GM23338 (cell line): ENCODE measurements at regions not wholly inside any gene's neighbourhood (a gene's known extent, or its start where the extent isn't known, plus 50 kb on each side); places are given as distances from the start of the nearest gene placed in this dataset.

Source experiments
- ATAC-seq: fragments of 200-7000 bp; cut with Tn5 transposase; 3 replicates; pipeline ENCODE4 v1.9.1; 2020
- DNase-seq: peaks from one replicate; pipeline ENCODE4 v3.0.0-alpha.2; 2015; ENCODE audit warnings: low spot score
- H2AFZ ChIP-seq: fragments of 200-600 bp; sonication (generic); 2 replicates; pipeline ENCODE4 v1.8.0; 2016; ENCODE audit warnings: antibody characterized with exemption, mild to moderate bottlenecking, moderate library complexity
- H3F3A ChIP-seq: fragments of 200-600 bp; sonication (generic); replicated peaks from 2 replicates; pipeline ENCODE4 v1.8.0; 2017; ENCODE audit warnings: antibody characterized with exemption, mixed run types, low read depth
- H3K27ac ChIP-seq: fragments of 200-600 bp; sonication (generic); 2 replicates; pipeline ENCODE4 v1.6.1; 2016; ENCODE audit warnings: low read depth
- H3K27me3 ChIP-seq: fragments of 200-600 bp; sonication (generic); 2 replicates; pipeline ENCODE4 v1.8.0; 2016; ENCODE audit warnings: mild to moderate bottlenecking, mixed run types, moderate library complexity; ENCODE audit not compliant: insufficient read depth
- H3K36me3 ChIP-seq: fragments of 200-600 bp; sonication (generic); 2 replicates; pipeline ENCODE4 v1.8.0; 2016; ENCODE audit warnings: mild to moderate bottlenecking; ENCODE audit not compliant: insufficient read depth
- H3K4me1 ChIP-seq: fragments of 200-600 bp; sonication (generic); 2 replicates; pipeline ENCODE4 v1.8.0; 2016; ENCODE audit warnings: mild to moderate bottlenecking, moderate library complexity; ENCODE audit not compliant: insufficient read depth
- H3K4me2 ChIP-seq: fragments of 200-600 bp; sonication (generic); 2 replicates; pipeline ENCODE4 v1.7.1; 2017; ENCODE audit warnings: mixed run types
- H3K4me3 ChIP-seq: fragments of 200-600 bp; sonication (generic); 2 replicates; pipeline ENCODE4 v1.6.1; 2016; ENCODE audit warnings: mixed run types
- H3K79me2 ChIP-seq: fragments of 200-600 bp; sonication (generic); replicated peaks from 2 replicates; pipeline ENCODE4 v1.8.0; 2017; ENCODE audit warnings: mild to moderate bottlenecking; ENCODE audit not compliant: insufficient read depth
- H3K9me2 ChIP-seq: fragments of 200-600 bp; sonication (generic); 2 replicates; pipeline ENCODE4 v1.8.0; 2017; ENCODE audit not compliant: insufficient read depth
- H4K20me1 ChIP-seq: fragments of 200-600 bp; sonication (generic); replicated peaks from 2 replicates; pipeline ENCODE4 v1.8.0; 2017; ENCODE audit warnings: mild to moderate bottlenecking; ENCODE audit not compliant: insufficient read depth
- H3K27ac Mint-ChIP-seq: 2 replicates; pipeline ENCODE4 v1.8.0; 2020; ENCODE audit warnings: inconsistent platforms, mild to moderate bottlenecking, moderate library complexity, mixed read lengths
- H3K27me3 Mint-ChIP-seq: 3 replicates; pipeline ENCODE4 v1.8.0; 2022; ENCODE audit warnings: low read depth, mild to moderate bottlenecking, moderate library complexity, mixed read lengths, inconsistent platforms; ENCODE audit not compliant: insufficient read depth, poor library complexity
- H3K36me3 Mint-ChIP-seq: 3 replicates; pipeline ENCODE4 v1.8.0; 2021; ENCODE audit warnings: low read depth, mild to moderate bottlenecking, inconsistent platforms, moderate library complexity, mixed read lengths
- H3K4me1 Mint-ChIP-seq: 3 replicates; pipeline ENCODE4 v1.8.0; 2020; ENCODE audit warnings: mild to moderate bottlenecking, inconsistent platforms, mixed read lengths
- H3K4me3 Mint-ChIP-seq: 3 replicates; pipeline ENCODE4 v1.8.0; 2021; ENCODE audit warnings: moderate library complexity, mild to moderate bottlenecking, inconsistent platforms, mixed read lengths
- H3K9me3 Mint-ChIP-seq: 3 replicates; pipeline ENCODE4 v1.8.0; 2020; ENCODE audit warnings: moderate library complexity, mild to moderate bottlenecking, inconsistent platforms, mixed read lengths
- CTCF ChIP-seq, 2 experiments: fragments of 200-600 bp in 1 of 2; sonication (generic) in 1 of 2; conservative IDR thresholded peaks; 2 replicates each; pipeline versions ENCODE4 v1.5.1 to v1.6.1; 2016 to 2017; ENCODE audit warnings: antibody characterized with exemption in 2 of 2, low read depth in 2 of 2, mild to moderate bottlenecking in 2 of 2, moderate library complexity in 1 of 2
- ETS1 ChIP-seq: IDR thresholded peaks from 2 replicates; pipeline ENCODE4 v1.6.1; 2016; ENCODE audit warnings: antibody characterized with exemption
- EZH2 ChIP-seq: fragments of 200-600 bp; sonication (generic); IDR thresholded peaks from one replicate; pipeline ENCODE4 v1.8.0; 2017; ENCODE audit warnings: antibody characterized with exemption, mild to moderate bottlenecking, low read depth; ENCODE audit not compliant: unreplicated experiment
- NANOG ChIP-seq: IDR thresholded peaks from 2 replicates; pipeline ENCODE4 v1.6.1; 2016; ENCODE audit warnings: antibody characterized with exemption, borderline replicate concordance
- POLR2AphosphoS5 ChIP-seq: IDR thresholded peaks from 2 replicates; pipeline ENCODE4 v1.6.1; 2016; ENCODE audit warnings: antibody characterized with exemption, low read depth
- REST ChIP-seq: IDR thresholded peaks from one replicate; pipeline ENCODE4 v1.6.1; 2018; ENCODE audit warnings: antibody characterized with exemption; ENCODE audit not compliant: unreplicated experiment
- STAT1 ChIP-seq: IDR thresholded peaks from one replicate; pipeline ENCODE4 v1.6.1; 2016; ENCODE audit warnings: antibody characterized with exemption; ENCODE audit not compliant: unreplicated experiment
- ZNF114 ChIP-seq: fragments of 250-450 bp; sonication (Bioruptor Pico); IDR thresholded peaks from 2 replicates; pipeline ENCODE4 v1.5.0; 2020; ENCODE audit warnings: mild to moderate bottlenecking, moderate library complexity
- TF ChIP-seq, protein P1 (sequence below): fragments of 250-450 bp; sonication (Bioruptor Pico); IDR thresholded peaks from 2 replicates; pipeline ENCODE4 v1.5.0; 2020; ENCODE audit warnings: mild to moderate bottlenecking, moderate library complexity

DNA sequence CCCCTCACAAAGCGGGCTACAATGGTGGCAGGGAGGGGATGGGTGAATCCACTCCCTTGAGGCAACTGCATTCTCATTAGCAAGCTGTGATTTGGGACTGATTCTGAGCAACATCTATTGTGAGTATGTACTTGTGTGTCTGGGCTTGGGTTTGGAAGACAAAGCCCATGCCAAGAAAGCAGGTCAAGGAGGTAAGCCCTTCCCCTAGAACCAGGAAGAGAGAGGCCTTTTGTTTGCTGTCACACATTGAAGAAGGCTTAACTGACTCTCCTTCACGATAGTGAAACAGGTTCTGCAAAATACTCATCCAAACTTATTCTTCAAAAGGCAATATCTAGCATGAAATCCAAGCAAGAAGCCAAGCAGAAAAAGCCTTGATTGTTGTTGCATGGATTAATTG is 403.1 kb upstream of the ID4 start:
- Histone ChIP-seq H4K20me1 (no peaks in the 10 kb centered on the region), H3K27ac (no peak overlapping the region), H3K4me3 (no peak overlapping the region), H2AFZ (no peak overlapping the region), H3K79me2 (no peaks in the 10 kb centered on the region), H3F3A (no peaks in the 10 kb centered on the region), H3K4me2 (no peak overlapping the region), H3K36me3 (no peaks in the 10 kb centered on the region), H3K27me3 (no peaks in the 10 kb centered on the region), H3K9me2 (no peaks in the 10 kb centered on the region), H3K4me1 (no peaks in the 10 kb centered on the region)
- no peak for ATAC-seq
- Mint-ChIP-seq H3K36me3 (no peaks in the 10 kb centered on the region), H3K4me3 (no peak overlapping the region), H3K9me3 (no peaks in the 10 kb centered on the region), H3K27me3 (peaks cover 2% of the 10 kb centered on the region), H3K27ac (no peak overlapping the region), H3K4me1 (peaks cover 10% of the 10 kb centered on the region)
- DNase-seq: no peak
- TF ChIP-seq EZH2 (no peak), ETS1 (no peak), POLR2AphosphoS5 (no peak), STAT1 (no peak)

- no peak for DNase-seq
- H3K79me2 ChIP-seq: no peaks in the 10 kb centered on the region
- no peaks in the 10 kb centered on the region for H3F3A ChIP-seq
- Mint-ChIP-seq H3K4me1 (peaks cover 10% of the 10 kb centered on the region), H3K4me3 (no peak overlapping the region), H3K27ac (no peak overlapping the region), H3K27me3 (peaks cover 2% of the 10 kb centered on the region), H3K9me3 (no peaks in the 10 kb centered on the region), H3K36me3 (no peaks in the 10 kb centered on the region)
- no peaks in the 10 kb centered on the region for H3K9me2 ChIP-seq
- H3K4me1 ChIP-seq: no peaks in the 10 kb centered on the region
- H4K20me1 ChIP-seq: no peaks in the 10 kb centered on the region
- no peaks in the 10 kb centered on the region for H3K27me3 ChIP-seq
- H3K27ac ChIP-seq: no peak overlapping the region
- no peaks in the 10 kb centered on the region for H3K36me3 ChIP-seq
- no peak overlapping the region for H3K4me2 ChIP-seq
- ATAC-seq: no peak
- H2AFZ ChIP-seq: no peak overlapping the region
- no peak overlapping the region for H3K4me3 ChIP-seq
- TF ChIP-seq NANOG (no peak), REST (no peak), ETS1 (no peak), CTCF (conservative IDR thresholded peaks at IDR 0.05; ENCODE audit: low read depth in 2 of 2) (no peak), ZNF114 (CRISPR knock-in tag) (no peak)
- TF ChIP-seq, protein P1, sequence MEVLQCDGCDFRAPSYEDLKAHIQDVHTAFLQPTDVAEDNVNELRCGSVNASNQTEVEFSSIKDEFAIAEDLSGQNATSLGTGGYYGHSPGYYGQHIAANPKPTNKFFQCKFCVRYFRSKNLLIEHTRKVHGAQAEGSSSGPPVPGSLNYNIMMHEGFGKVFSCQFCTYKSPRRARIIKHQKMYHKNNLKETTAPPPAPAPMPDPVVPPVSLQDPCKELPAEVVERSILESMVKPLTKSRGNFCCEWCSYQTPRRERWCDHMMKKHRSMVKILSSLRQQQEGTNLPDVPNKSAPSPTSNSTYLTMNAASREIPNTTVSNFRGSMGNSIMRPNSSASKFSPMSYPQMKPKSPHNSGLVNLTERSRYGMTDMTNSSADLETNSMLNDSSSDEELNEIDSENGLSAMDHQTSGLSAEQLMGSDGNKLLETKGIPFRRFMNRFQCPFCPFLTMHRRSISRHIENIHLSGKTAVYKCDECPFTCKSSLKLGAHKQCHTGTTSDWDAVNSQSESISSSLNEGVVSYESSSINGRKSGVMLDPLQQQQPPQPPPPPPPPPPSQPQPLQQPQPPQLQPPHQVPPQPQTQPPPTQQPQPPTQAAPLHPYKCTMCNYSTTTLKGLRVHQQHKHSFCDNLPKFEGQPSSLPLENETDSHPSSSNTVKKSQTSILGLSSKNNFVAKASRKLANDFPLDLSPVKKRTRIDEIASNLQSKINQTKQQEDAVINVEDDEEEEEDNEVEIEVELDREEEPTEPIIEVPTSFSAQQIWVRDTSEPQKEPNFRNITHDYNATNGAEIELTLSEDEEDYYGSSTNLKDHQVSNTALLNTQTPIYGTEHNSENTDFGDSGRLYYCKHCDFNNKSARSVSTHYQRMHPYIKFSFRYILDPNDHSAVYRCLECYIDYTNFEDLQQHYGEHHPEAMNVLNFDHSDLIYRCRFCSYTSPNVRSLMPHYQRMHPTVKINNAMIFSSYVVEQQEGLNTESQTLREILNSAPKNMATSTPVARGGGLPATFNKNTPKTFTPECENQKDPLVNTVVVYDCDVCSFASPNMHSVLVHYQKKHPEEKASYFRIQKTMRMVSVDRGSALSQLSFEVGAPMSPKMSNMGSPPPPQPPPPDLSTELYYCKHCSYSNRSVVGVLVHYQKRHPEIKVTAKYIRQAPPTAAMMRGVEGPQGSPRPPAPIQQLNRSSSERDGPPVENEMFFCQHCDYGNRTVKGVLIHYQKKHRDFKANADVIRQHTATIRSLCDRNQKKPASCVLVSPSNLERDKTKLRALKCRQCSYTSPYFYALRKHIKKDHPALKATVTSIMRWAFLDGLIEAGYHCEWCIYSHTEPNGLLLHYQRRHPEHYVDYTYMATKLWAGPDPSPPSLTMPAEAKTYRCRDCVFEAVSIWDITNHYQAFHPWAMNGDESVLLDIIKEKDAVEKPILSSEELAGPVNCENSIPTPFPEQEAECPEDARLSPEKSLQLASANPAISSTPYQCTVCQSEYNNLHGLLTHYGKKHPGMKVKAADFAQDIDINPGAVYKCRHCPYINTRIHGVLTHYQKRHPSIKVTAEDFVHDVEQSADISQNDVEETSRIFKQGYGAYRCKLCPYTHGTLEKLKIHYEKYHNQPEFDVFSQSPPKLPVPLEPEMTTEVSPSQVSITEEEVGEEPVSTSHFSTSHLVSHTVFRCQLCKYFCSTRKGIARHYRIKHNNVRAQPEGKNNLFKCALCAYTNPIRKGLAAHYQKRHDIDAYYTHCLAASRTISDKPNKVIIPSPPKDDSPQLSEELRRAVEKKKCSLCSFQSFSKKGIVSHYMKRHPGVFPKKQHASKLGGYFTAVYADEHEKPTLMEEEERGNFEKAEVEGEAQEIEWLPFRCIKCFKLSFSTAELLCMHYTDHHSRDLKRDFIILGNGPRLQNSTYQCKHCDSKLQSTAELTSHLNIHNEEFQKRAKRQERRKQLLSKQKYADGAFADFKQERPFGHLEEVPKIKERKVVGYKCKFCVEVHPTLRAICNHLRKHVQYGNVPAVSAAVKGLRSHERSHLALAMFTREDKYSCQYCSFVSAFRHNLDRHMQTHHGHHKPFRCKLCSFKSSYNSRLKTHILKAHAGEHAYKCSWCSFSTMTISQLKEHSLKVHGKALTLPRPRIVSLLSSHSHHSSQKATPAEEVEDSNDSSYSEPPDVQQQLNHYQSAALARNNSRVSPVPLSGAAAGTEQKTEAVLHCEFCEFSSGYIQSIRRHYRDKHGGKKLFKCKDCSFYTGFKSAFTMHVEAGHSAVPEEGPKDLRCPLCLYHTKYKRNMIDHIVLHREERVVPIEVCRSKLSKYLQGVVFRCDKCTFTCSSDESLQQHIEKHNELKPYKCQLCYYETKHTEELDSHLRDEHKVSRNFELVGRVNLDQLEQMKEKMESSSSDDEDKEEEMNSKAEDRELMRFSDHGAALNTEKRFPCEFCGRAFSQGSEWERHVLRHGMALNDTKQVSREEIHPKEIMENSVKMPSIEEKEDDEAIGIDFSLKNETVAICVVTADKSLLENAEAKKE (CRISPR knock-in tag): no peak
Observed at GRCh38 chr6:19435755-19436154, 401.4 kb upstream of the ID4 start.
